ENCODE measurements at regions not wholly inside any gene's neighbourhood (a gene's known extent, or its start where the extent isn't known, plus 50 kb on each side); places are given as distances from the start of the nearest gene placed in this dataset.

DNA sequence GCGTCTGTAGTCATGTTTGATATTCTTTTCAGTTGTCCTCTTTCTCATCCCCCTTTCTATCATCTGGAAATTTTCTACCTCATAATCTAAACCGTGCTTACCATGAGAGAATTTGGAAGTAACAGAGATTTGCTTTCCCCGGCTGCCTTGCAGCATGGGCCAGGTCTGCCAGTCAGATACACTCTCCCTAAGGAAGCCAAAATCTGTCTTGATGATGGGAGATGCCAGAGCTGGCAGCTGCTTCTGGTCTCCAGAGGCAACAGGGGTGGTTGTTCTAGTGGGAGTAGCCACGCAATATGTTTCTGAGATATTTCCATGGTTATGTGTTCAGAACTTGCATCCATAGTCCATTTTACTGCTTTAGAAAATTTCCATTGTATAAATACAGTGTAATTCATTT is 218.9 kb upstream of the RORA start:
- H3K4me1 Mint-ChIP-seq (ENCODE audit: low read depth): no peaks in the 10 kb centered on the region
- TF ChIP-seq, protein P1, sequence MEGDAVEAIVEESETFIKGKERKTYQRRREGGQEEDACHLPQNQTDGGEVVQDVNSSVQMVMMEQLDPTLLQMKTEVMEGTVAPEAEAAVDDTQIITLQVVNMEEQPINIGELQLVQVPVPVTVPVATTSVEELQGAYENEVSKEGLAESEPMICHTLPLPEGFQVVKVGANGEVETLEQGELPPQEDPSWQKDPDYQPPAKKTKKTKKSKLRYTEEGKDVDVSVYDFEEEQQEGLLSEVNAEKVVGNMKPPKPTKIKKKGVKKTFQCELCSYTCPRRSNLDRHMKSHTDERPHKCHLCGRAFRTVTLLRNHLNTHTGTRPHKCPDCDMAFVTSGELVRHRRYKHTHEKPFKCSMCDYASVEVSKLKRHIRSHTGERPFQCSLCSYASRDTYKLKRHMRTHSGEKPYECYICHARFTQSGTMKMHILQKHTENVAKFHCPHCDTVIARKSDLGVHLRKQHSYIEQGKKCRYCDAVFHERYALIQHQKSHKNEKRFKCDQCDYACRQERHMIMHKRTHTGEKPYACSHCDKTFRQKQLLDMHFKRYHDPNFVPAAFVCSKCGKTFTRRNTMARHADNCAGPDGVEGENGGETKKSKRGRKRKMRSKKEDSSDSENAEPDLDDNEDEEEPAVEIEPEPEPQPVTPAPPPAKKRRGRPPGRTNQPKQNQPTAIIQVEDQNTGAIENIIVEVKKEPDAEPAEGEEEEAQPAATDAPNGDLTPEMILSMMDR (IDR thresholded peaks at IDR 0.05; ENCODE audit: unreplicated experiment): no peak
- H3K27ac Mint-ChIP-seq: no peak overlapping the region
- H3K27me3 Mint-ChIP-seq: no peaks in the 10 kb centered on the region
- H3K9me3 Mint-ChIP-seq (ENCODE audit: low read depth): peaks cover under 1% of the 10 kb centered on the region
- no peak overlapping the region for H3K4me3 Mint-ChIP-seq (ENCODE audit: low read depth)
- H3K36me3 Mint-ChIP-seq (ENCODE audit: insufficient read depth): no peaks in the 10 kb centered on the region
- DNase-seq (ENCODE audit: low spot score, unreplicated experiment): no peak

DNA sequence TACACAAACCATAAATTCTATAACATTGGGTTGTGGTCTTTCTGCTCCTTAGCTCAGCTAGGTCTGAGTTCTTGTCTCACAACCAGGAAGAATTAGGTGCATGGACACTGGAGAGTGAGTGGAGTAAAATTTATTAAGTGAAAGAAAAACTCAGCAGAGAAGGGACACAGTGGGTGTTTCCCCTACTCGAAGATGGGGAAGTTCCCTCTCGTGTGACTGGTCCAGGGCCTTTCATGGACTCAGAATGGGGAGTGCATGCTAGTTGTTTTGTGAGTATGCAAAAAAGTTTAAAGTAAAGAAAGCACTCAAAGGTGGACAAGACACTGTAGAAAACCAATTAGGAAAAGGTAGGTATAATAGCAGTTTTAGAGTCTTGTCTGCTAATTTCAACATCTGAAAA is 215.5 kb upstream of the RORA start:
- H3K9me3 Mint-ChIP-seq (ENCODE audit: low read depth): peaks cover 4% of the 10 kb centered on the region
- no peak overlapping the region for H3K27ac Mint-ChIP-seq
- TF ChIP-seq, protein P1 (IDR thresholded peaks at IDR 0.05; ENCODE audit: unreplicated experiment): no peak
- H3K27me3 Mint-ChIP-seq: peaks cover 6% of the 10 kb centered on the region
- no peak for DNase-seq (ENCODE audit: low spot score, unreplicated experiment)
- H3K36me3 Mint-ChIP-seq (ENCODE audit: insufficient read depth): no peaks in the 10 kb centered on the region
- no peak overlapping the region for H3K4me3 Mint-ChIP-seq (ENCODE audit: low read depth)
- H3K4me1 Mint-ChIP-seq (ENCODE audit: low read depth): no peaks in the 10 kb centered on the region

DNA sequence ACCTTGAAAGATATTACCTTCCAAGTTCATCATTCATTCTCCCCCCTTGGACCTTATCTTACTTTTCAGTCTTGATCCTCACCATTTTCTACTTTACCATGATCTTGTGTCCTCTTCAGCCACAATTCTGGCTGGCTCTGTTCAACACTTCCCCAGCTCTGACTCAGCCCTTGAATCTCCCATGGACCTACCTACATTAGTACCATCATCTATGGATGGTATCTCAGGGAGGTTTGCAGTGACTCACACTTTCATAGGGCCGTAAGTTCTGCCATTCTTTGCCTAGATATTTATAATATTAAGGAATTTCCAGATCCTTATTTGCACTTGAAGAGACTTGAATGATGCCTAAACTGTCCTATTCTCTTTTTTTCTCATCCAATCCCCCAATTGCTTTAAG is 213.7 kb upstream of the RORA start:
- DNase-seq (ENCODE audit: low spot score, unreplicated experiment): no peak
- TF ChIP-seq, protein P1 (IDR thresholded peaks at IDR 0.05; ENCODE audit: unreplicated experiment): no peak
- Mint-ChIP-seq H3K36me3 (ENCODE audit: insufficient read depth) (no peaks in the 10 kb centered on the region), H3K9me3 (ENCODE audit: low read depth) (peaks cover 4% of the 10 kb centered on the region), H3K4me3 (ENCODE audit: low read depth) (no peak overlapping the region), H3K27me3 (peaks cover 8% of the 10 kb centered on the region), H3K4me1 (ENCODE audit: low read depth) (no peaks in the 10 kb centered on the region), H3K27ac (no peak overlapping the region)

DNA sequence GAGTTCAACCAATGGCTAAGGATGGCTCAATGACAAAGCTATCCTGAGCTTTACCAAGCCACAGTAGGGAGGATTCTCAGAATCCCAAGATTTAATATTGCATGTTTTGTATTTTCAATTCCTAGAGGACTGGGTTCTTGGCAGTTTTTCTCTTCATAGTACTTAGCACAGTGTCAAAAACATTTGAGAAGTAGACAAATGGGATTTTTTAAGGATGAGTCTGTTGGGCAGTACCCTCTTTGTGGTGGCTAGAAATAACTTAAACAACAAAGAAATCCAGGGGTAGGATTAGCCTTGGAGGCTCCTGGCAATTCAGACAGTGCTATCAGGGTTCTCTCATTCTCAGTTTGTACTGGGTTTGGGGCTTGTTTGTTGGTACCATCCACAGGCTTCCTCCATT is 212.8 kb upstream of the RORA start:
- Mint-ChIP-seq H3K27ac (no peak overlapping the region), H3K4me3 (ENCODE audit: low read depth) (no peak overlapping the region), H3K27me3 (peaks cover 8% of the 10 kb centered on the region), H3K4me1 (ENCODE audit: low read depth) (no peaks in the 10 kb centered on the region), H3K9me3 (ENCODE audit: low read depth) (peaks cover 4% of the 10 kb centered on the region), H3K36me3 (ENCODE audit: insufficient read depth) (no peaks in the 10 kb centered on the region)
- TF ChIP-seq, protein P1 (IDR thresholded peaks at IDR 0.05; ENCODE audit: unreplicated experiment): no peak
- DNase-seq (ENCODE audit: low spot score, unreplicated experiment): no peak

DNA sequence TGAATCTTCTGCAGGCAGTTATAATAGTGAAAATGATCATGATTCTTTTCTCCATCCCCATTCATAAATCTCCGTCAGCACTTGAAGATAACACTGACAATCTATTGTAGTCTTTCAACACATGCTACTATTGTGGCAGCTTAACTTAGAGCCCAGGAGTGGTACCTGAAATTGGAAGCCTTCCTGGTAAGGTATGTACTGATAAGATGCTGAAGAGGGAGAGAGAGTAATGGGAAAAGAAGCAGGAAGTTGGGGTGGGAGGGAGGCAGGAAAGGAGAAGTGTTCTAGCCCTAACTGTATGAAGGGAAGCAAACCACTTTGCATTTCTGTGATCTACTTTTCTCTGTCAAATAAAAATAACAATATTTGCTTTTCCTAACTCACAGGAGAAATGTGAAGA is 197.4 kb upstream of the RORA start:
- no peak for DNase-seq (ENCODE audit: low spot score, unreplicated experiment)
- H3K4me3 Mint-ChIP-seq (ENCODE audit: low read depth): no peak overlapping the region
- H3K36me3 Mint-ChIP-seq (ENCODE audit: insufficient read depth): no peaks in the 10 kb centered on the region
- TF ChIP-seq, protein P1 (IDR thresholded peaks at IDR 0.05; ENCODE audit: unreplicated experiment): no peak
- H3K4me1 Mint-ChIP-seq (ENCODE audit: low read depth): peaks cover 7% of the 10 kb centered on the region
- H3K27ac Mint-ChIP-seq: no peak overlapping the region
- H3K27me3 Mint-ChIP-seq: peaks cover 3% of the 10 kb centered on the region
- no peaks in the 10 kb centered on the region for H3K9me3 Mint-ChIP-seq (ENCODE audit: low read depth)
